ENCODE measurements at regions not wholly inside any gene's neighbourhood (a gene's known extent, or its start where the extent isn't known, plus 50 kb on each side); places are given as distances from the start of the nearest gene placed in this dataset.

DNA sequence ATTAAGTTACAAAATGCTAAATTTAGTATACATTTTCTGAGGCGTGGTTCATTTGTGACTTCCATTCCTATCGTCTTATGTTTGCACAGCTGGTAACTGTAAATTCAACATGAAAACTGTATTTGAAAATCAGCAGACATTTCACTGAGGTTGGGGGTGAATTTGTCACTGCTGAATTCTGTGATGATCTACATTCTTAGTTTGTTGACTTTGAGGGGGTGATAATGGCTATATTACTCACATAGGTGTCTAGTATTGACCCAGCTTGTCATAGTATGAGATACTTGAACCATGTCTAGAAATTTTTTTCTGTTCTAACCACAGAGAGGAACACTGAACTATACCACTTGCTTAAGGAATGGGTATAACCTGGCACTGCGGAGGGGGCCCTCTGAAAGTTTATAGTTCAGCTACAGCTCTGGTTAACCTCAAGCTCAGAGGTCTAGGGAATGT, 313.3 kb downstream of the PIK3R1 start:
- POLR2A ChIA-PET = no interaction called here
- TF ChIP-seq, protein P1, sequence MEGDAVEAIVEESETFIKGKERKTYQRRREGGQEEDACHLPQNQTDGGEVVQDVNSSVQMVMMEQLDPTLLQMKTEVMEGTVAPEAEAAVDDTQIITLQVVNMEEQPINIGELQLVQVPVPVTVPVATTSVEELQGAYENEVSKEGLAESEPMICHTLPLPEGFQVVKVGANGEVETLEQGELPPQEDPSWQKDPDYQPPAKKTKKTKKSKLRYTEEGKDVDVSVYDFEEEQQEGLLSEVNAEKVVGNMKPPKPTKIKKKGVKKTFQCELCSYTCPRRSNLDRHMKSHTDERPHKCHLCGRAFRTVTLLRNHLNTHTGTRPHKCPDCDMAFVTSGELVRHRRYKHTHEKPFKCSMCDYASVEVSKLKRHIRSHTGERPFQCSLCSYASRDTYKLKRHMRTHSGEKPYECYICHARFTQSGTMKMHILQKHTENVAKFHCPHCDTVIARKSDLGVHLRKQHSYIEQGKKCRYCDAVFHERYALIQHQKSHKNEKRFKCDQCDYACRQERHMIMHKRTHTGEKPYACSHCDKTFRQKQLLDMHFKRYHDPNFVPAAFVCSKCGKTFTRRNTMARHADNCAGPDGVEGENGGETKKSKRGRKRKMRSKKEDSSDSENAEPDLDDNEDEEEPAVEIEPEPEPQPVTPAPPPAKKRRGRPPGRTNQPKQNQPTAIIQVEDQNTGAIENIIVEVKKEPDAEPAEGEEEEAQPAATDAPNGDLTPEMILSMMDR (IDR thresholded peaks at IDR 0.05) = no peak
- TF ChIP-seq SIN3A (IDR thresholded peaks at IDR 0.05; ENCODE audit: borderline replicate concordance, insufficient read depth, low read depth, low read length) (no peak), POLR2AphosphoS5 (IDR thresholded peaks at IDR 0.05; ENCODE audit: low read depth, low read length) (no peak), TCF7L2 (IDR thresholded peaks at IDR 0.05; ENCODE audit: low read depth, low read length) (no peak)
- TF ChIP-seq, protein P2, sequence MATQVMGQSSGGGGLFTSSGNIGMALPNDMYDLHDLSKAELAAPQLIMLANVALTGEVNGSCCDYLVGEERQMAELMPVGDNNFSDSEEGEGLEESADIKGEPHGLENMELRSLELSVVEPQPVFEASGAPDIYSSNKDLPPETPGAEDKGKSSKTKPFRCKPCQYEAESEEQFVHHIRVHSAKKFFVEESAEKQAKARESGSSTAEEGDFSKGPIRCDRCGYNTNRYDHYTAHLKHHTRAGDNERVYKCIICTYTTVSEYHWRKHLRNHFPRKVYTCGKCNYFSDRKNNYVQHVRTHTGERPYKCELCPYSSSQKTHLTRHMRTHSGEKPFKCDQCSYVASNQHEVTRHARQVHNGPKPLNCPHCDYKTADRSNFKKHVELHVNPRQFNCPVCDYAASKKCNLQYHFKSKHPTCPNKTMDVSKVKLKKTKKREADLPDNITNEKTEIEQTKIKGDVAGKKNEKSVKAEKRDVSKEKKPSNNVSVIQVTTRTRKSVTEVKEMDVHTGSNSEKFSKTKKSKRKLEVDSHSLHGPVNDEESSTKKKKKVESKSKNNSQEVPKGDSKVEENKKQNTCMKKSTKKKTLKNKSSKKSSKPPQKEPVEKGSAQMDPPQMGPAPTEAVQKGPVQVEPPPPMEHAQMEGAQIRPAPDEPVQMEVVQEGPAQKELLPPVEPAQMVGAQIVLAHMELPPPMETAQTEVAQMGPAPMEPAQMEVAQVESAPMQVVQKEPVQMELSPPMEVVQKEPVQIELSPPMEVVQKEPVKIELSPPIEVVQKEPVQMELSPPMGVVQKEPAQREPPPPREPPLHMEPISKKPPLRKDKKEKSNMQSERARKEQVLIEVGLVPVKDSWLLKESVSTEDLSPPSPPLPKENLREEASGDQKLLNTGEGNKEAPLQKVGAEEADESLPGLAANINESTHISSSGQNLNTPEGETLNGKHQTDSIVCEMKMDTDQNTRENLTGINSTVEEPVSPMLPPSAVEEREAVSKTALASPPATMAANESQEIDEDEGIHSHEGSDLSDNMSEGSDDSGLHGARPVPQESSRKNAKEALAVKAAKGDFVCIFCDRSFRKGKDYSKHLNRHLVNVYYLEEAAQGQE (IDR thresholded peaks at IDR 0.05; ENCODE audit: insufficient read depth in 1 of 2, low read depth in 2 of 2, low read length in 1 of 2) = no peak
- Histone ChIP-seq H3K27ac (ENCODE audit: low read length) (no peak overlapping the region), H3K4me1 (ENCODE audit: control insufficient read depth, insufficient read depth, low read length) (no peaks in the 10 kb centered on the region), H3K4me3 (ENCODE audit: low read depth in 2 of 2, low read length in 2 of 2) (no peak overlapping the region), H3K36me3 (ENCODE audit: control insufficient read depth, insufficient read depth, low read length) (no peaks in the 10 kb centered on the region), H3K27me3 (ENCODE audit: control insufficient read depth, insufficient read depth, low read length) (no peaks in the 10 kb centered on the region), H3K9me3 (ENCODE audit: control insufficient read depth, insufficient read depth, low read depth, low read length) (no peaks in the 10 kb centered on the region)
- intact Hi-C loops (cut with micrococcal nuclease; ENCODE audit: unreplicated experiment) = no loop called here
- in situ Hi-C loops (cut with HindIII; ENCODE audit: low pct_unique_long_range_greater_than_20kb, low sequenced_read_pairs) = no loop called here
- DNase-seq (ENCODE audit: low read depth, low spot score) (no peak), ATAC-seq (no peak)
- no TSS peak for BruUV-seq (replicated peaks)
- CTCF ChIA-PET = no interaction called here

DNA sequence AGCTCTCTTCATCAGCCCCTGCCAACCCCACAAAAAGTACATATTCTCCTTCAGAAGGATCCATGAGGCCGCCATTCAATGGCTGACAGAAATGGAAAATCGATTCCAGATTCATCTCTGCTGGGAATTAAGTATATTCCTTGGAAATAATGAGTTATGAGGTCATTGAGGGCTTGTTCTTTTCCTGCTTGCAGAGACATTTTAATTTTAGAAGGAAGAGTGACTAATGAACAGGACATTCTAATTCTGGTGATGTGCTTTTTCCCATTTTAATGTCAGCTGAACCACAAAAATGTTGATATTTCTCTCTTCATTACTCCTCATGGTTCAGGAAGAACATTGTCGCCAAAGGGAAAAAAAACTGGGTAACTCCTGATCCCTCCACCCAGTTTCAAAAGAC, 314.0 kb downstream of the PIK3R1 start:
- Histone ChIP-seq H3K4me3 (ENCODE audit: low read depth in 2 of 2, low read length in 2 of 2) (no peak overlapping the region), H3K36me3 (ENCODE audit: control insufficient read depth, insufficient read depth, low read length) (no peaks in the 10 kb centered on the region), H3K9me3 (ENCODE audit: control insufficient read depth, insufficient read depth, low read depth, low read length) (no peaks in the 10 kb centered on the region), H3K4me1 (ENCODE audit: control insufficient read depth, insufficient read depth, low read length) (no peaks in the 10 kb centered on the region), H3K27ac (ENCODE audit: low read length) (no peak overlapping the region), H3K27me3 (ENCODE audit: control insufficient read depth, insufficient read depth, low read length) (no peaks in the 10 kb centered on the region)
- intact Hi-C loops (cut with micrococcal nuclease; ENCODE audit: unreplicated experiment) = no loop called here
- POLR2A ChIA-PET = no interaction called here
- in situ Hi-C loops (cut with HindIII; ENCODE audit: low pct_unique_long_range_greater_than_20kb, low sequenced_read_pairs) = no loop called here
- CTCF ChIA-PET = no interaction called here
- ATAC-seq = no peak
- BruUV-seq (replicated peaks) = no TSS peak
- no peak for DNase-seq (ENCODE audit: low read depth, low spot score)
- TF ChIP-seq SIN3A (IDR thresholded peaks at IDR 0.05; ENCODE audit: borderline replicate concordance, insufficient read depth, low read depth, low read length) (no peak), TCF7L2 (IDR thresholded peaks at IDR 0.05; ENCODE audit: low read depth, low read length) (no peak), POLR2AphosphoS5 (IDR thresholded peaks at IDR 0.05; ENCODE audit: low read depth, low read length) (no peak)
- TF ChIP-seq, protein P1 (IDR thresholded peaks at IDR 0.05) = no peak
- TF ChIP-seq, protein P2 (IDR thresholded peaks at IDR 0.05; ENCODE audit: insufficient read depth in 1 of 2, low read depth in 2 of 2, low read length in 1 of 2) = no peak
